GM10266 (cell line): ENCODE measurements at regions not wholly inside any gene's neighbourhood (a gene's known extent, or its start where the extent isn't known, plus 50 kb on each side); places are given as distances from the start of the nearest gene placed in this dataset.

ENCODE experiments used
- DNase-seq: peaks from one replicate; pipeline ENCODE4 v3.0.0; 2012; ENCODE audit errors: extremely low spot score
- CTCF ChIP-seq: IDR thresholded peaks from 2 replicates; pipeline ENCODE4 v1.5.1; 2012; ENCODE audit warnings: mild to moderate bottlenecking, low read depth; ENCODE audit not compliant: control insufficient read depth, insufficient read depth; ENCODE audit errors: missing control alignments

GRCh38 chr22:27434898-27435297 is 366.7 kb downstream of the MN1 start:
- TF ChIP-seq CTCF: no peak
- no peak for DNase-seq

GRCh38 chr22:27435844-27436576 is 365.5 kb downstream of the MN1 start:
- DNase-seq: no peak
- no peak for TF ChIP-seq CTCF

- DNase-seq: no peak
- TF ChIP-seq CTCF: no peak
These were observed 365.0 kb downstream of the MN1 start for GRCh38 chr22:27436591-27436990.

- no peak for DNase-seq
- no peak for TF ChIP-seq CTCF
These were observed 364.0 kb downstream of the MN1 start for GRCh38 chr22:27437570-27437969.

GRCh38 chr22:27438271-27438980 is 363.1 kb downstream of the MN1 start:
- no peak for TF ChIP-seq CTCF
- no peak for DNase-seq

- DNase-seq: no peak
- no peak for TF ChIP-seq CTCF
These were observed 362.4 kb downstream of the MN1 start for GRCh38 chr22:27439131-27439530.

- no peak for TF ChIP-seq CTCF
- no peak for DNase-seq
These were observed 361.2 kb downstream of the MN1 start for GRCh38 chr22:27440304-27440865.
